ENCODE measurements at regions not wholly inside any gene's neighbourhood (a gene's known extent, or its start where the extent isn't known, plus 50 kb on each side); places are given as distances from the start of the nearest gene placed in this dataset.

DNA sequence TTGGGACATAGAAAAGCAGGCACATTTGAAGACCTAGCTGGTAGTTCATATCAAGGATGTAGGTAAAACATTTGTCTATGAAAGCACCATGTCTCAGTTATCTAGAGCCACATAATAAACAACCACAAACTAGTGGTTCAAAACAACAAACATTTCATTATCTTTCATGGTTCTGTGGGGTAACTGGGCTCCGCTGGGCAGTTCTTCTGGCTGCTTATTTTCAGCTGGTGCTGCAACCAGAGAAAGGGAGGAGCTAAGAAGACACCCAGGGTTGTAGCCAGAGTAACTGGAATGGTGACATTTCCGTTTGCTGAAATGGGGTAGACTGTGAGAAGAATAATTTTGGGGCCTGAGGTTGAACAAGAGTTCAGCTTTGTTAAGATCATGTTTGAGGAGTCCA, 145.7 kb upstream of the SULF2 start:
- TF ChIP-seq SUZ12 (IDR thresholded peaks at IDR 0.05; ENCODE audit: extremely low read depth, insufficient read depth, insufficient read length), result no peak
- TF ChIP-seq YY1 (IDR thresholded peaks at IDR 0.05; ENCODE audit: insufficient read depth, insufficient read length), result no peak
- TF ChIP-seq ZNF274 (IDR thresholded peaks at IDR 0.05; ENCODE audit: low read depth, low read length), result no peak
